Peyer's patch (tissue), 4 donors: ENCODE measurements at regions not wholly inside any gene's neighbourhood (a gene's known extent, or its start where the extent isn't known, plus 50 kb on each side); places are given as distances from the start of the nearest gene placed in this dataset.

Experiments used
- POLR2A ChIP-seq, 2 donors: fragments of 450-650 bp; IDR thresholded peaks; one replicate each; pipeline ENCODE4 v1.5.1; 2017; ENCODE audit warnings: antibody characterized with exemption in 2 of 2, mild to moderate bottlenecking in 2 of 2, moderate library complexity in 2 of 2
- TF ChIP-seq, protein P1 (sequence below), 6 experiments: fragments of 450-650 bp in 4 of 6; fragments of 200-600 bp in 2 of 6; sonication (generic) in 1 of 6; IDR thresholded peaks; one replicate each; pipeline ENCODE4 v1.5.1; 2017 to 2019; ENCODE audit warnings: antibody characterized with exemption in 6 of 6, mild to moderate bottlenecking in 3 of 6, moderate library complexity in 1 of 6

DNA sequence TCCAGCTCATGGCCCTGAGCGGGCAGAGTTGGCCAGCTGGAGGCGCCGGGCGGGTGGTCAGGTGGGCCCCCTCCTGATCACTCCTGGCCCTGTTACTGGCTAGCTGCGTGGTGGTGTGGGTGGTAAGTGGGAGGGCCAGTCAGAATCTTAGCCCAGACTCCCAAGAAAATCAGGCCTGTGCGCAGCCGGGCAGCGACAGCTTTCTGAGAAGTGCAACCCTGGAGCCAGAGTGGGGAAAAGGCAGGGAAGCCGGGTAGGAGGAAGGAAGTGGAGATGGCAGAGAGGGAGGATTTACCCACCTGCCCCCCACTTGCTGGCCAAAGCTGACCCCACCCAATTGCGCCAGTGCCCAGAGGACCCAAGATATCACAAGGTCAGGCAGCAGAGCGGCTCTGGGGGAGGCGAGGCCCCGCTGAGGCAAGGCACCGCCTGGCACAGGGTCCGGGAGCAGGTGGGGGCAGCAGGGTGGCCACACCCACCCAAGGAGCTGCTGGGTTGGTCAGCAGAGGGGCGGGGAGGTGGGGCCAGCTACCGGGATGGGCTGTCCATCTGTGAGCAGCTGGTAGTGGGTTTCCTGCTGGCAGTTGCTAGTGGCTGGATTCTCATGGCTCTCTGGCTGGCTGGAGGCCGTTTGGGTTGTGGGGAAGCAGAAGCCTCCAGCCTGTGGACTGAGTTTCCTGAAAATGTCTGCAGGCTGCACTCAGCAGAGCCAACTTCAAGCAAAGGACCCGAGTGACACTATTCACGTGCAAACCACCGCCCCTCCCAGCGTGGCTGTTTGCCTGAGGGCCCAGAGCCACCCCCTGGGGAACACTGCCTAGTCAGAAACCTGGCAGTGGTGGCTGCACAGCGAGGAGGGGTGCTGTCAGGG lies 196.4 kb downstream of the IGLL1 start:
- TF ChIP-seq, protein P1, sequence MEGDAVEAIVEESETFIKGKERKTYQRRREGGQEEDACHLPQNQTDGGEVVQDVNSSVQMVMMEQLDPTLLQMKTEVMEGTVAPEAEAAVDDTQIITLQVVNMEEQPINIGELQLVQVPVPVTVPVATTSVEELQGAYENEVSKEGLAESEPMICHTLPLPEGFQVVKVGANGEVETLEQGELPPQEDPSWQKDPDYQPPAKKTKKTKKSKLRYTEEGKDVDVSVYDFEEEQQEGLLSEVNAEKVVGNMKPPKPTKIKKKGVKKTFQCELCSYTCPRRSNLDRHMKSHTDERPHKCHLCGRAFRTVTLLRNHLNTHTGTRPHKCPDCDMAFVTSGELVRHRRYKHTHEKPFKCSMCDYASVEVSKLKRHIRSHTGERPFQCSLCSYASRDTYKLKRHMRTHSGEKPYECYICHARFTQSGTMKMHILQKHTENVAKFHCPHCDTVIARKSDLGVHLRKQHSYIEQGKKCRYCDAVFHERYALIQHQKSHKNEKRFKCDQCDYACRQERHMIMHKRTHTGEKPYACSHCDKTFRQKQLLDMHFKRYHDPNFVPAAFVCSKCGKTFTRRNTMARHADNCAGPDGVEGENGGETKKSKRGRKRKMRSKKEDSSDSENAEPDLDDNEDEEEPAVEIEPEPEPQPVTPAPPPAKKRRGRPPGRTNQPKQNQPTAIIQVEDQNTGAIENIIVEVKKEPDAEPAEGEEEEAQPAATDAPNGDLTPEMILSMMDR (IDR thresholded peaks at IDR 0.05) = no peak
- no peak for TF ChIP-seq POLR2A (IDR thresholded peaks at IDR 0.05)
